ENCODE measurements at regions not wholly inside any gene's neighbourhood (a gene's known extent, or its start where the extent isn't known, plus 50 kb on each side); places are given as distances from the start of the nearest gene placed in this dataset.

DNA sequence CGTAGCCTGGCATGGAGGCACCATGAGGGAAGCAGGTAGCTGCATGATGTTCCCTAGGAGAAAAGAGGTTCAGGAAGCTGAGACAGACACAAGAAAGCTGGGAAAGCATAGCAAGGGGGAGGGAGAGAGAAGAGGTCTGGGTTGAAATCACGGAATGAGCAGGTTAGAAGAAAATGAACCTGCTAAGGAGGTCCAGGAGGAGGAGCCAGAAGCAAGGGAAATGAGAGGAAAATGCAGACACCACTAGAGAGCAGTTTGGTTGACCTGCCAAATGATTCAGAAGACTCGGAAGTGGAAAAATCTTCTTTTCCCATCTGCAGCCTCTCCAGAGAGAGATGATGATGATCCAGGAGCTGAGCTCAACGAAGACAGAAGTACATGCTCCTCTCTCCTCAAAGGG is 70.9 kb downstream of the VIP start:
- TF ChIP-seq, protein P1, sequence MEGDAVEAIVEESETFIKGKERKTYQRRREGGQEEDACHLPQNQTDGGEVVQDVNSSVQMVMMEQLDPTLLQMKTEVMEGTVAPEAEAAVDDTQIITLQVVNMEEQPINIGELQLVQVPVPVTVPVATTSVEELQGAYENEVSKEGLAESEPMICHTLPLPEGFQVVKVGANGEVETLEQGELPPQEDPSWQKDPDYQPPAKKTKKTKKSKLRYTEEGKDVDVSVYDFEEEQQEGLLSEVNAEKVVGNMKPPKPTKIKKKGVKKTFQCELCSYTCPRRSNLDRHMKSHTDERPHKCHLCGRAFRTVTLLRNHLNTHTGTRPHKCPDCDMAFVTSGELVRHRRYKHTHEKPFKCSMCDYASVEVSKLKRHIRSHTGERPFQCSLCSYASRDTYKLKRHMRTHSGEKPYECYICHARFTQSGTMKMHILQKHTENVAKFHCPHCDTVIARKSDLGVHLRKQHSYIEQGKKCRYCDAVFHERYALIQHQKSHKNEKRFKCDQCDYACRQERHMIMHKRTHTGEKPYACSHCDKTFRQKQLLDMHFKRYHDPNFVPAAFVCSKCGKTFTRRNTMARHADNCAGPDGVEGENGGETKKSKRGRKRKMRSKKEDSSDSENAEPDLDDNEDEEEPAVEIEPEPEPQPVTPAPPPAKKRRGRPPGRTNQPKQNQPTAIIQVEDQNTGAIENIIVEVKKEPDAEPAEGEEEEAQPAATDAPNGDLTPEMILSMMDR (IDR thresholded peaks at IDR 0.05): no peak
- TF ChIP-seq EZH2 (IDR thresholded peaks at IDR 0.05; ENCODE audit: borderline replicate concordance, insufficient read depth, low read depth, low read length, poor library complexity, severe bottlenecking): no peak
